DOHH2 (cell line): ENCODE measurements at regions not wholly inside any gene's neighbourhood (a gene's known extent, or its start where the extent isn't known, plus 50 kb on each side); places are given as distances from the start of the nearest gene placed in this dataset.

Experiments
- EZH2phosphoT487 ChIP-seq: fragments of 200-600 bp; sonication (generic); IDR thresholded peaks from 2 replicates; pipeline ENCODE4 v1.6.1; 2017; ENCODE audit warnings: borderline replicate concordance, mild to moderate bottlenecking, antibody characterized with exemption, low read length, moderate library complexity, mixed read lengths
- TF ChIP-seq, protein P1 (sequence below): fragments of 200-600 bp; sonication (generic); IDR thresholded peaks from one replicate; pipeline ENCODE4 v1.5.1; 2014; ENCODE audit warnings: antibody characterized with exemption, mild to moderate bottlenecking, low read depth, low read length; ENCODE audit not compliant: poor library complexity, severe bottlenecking

DNA sequence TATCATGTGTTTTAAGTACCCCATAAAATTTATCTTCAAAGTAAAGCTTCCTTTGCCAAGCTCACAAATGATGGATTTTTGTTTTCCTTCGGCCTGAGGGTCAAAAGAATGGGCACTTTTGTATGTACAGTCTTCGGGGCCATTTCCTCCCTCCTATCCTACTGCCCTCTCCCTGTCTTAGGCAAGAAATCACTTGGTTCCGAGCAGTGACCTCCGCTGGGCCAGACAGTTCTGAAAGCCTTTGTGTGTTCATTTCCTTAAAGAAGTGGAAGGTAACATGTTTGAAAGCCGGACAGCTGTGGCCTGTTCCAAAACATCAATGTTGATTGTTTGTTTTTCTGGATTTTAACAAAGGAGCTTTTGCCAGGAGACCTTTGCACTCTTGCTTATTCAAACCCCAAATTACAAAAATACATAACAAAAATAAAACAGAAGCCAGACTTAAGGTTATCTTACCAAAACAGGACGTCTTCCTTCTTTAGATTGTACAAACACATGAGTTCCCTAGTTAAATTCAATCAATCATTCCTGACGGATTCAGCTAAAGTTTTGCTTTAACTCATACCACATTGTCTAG is 110.6 kb upstream of the LIMCH1 start:
- TF ChIP-seq, protein P1, sequence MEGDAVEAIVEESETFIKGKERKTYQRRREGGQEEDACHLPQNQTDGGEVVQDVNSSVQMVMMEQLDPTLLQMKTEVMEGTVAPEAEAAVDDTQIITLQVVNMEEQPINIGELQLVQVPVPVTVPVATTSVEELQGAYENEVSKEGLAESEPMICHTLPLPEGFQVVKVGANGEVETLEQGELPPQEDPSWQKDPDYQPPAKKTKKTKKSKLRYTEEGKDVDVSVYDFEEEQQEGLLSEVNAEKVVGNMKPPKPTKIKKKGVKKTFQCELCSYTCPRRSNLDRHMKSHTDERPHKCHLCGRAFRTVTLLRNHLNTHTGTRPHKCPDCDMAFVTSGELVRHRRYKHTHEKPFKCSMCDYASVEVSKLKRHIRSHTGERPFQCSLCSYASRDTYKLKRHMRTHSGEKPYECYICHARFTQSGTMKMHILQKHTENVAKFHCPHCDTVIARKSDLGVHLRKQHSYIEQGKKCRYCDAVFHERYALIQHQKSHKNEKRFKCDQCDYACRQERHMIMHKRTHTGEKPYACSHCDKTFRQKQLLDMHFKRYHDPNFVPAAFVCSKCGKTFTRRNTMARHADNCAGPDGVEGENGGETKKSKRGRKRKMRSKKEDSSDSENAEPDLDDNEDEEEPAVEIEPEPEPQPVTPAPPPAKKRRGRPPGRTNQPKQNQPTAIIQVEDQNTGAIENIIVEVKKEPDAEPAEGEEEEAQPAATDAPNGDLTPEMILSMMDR = no peak
- TF ChIP-seq EZH2phosphoT487 = no peak
